GM21528 (cell line): ENCODE measurements at regions not wholly inside any gene's neighbourhood (a gene's known extent, or its start where the extent isn't known, plus 50 kb on each side); places are given as distances from the start of the nearest gene placed in this dataset.

ENCODE experiments used
- ATAC-seq: cut with Tn5 transposase; IDR thresholded peaks from one replicate; pipeline ENCODE4 v1.9.1; 2021; ENCODE audit warnings: mild to moderate bottlenecking, moderate library complexity; ENCODE audit not compliant: unreplicated experiment, low FRiP score

DNA sequence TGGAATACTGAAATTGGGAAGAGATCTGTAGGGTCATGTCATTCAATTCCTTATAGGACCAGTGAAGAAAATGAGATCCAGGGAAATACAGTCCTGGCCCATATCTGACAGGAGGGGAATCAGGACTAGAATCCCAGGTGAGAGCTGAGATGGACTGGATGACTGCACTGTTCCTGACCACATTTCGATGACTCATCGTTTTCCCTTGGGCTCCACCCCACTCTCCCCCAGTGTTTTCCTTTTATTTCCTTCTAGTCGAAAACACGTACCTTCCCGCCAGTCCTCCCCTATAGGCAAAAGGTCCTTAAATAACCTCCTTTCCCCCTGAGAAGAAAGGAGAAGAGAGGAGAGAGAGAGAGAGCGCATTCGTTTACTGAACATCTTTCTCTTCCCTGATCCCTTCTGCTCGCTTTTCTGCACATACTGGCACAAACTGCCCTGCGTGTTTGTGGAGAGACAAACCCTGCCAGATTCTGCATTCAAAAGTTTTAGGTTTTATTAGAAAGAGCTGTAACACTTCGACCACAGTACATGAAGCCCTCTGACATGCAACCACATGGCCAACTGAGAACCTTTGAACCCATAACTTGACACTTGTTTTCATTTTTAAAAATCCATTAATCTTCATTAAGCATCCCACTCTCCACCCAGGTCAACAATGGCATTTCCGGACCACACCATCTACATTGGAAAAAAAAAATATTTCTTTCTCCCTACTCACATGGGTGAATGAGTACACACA, 565.7 kb downstream of the METTL15 start:
- ATAC-seq: no peak

DNA sequence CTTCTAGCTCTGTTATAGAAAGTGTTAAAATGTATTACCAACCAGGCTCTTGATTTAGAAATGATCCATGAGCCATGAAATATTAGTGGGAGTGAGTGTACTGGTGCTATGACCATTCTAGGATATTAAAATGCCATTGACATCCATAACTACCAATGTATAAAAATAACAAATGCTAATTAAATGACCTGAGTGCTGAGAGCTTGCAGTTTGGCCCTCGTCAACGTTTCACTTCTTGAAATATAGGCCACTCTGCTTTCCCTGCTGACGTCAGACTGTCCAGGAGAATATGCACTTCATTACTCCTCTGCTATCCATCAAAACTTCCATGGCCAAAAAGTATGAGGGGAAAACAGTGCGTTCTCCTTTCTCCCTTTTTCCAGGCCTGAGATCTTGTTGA, 563.1 kb downstream of the METTL15 start:
- no peak for ATAC-seq

DNA sequence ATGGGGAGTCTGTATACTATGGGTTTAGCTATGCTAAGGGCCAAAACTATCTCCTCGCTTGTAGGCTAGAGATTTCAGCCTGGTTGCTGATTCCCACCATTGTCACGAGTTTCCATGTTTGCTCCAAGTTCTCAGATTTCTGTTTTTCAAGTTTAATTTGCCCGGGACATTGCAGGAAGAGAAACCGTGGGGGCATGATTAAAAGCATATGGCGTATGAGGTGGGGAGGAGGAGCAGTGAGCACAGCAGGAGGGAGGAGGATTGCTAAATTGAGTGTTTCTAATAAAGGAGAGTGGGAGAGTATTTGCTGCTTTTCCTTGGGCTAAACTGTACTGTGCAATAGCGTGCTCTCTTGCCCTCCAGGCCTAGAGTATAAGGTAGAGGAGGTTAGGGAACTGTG, 558.4 kb downstream of the METTL15 start:
- ATAC-seq: no peak

DNA sequence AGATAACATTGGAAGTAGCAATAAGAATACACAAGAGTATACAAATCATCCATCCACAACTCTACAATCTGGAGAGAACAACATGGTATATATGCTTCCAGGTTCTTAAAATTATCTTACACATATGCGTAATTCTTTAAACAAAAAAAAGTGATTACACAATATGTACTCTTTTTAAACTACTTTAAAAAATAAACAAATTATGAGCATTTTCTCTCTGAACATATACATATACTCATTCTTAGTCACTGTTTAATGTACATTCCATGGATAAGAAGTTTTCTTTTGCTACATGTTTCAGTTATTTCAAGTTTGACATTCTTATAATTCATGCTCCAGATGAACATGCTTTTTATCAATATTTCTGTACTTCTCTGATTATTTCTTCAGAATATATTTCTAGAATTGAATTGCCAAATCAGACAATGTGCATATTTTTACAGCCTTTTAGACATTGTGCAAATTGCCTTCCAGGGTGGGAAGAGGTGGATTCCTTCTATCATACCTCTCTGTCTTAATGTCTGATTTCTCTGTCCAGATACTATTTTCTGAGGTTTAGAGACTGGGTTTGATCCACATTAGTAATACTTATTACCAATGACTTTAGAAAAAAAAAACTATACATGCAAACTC, 551.6 kb downstream of the METTL15 start:
- ATAC-seq: no peak

DNA sequence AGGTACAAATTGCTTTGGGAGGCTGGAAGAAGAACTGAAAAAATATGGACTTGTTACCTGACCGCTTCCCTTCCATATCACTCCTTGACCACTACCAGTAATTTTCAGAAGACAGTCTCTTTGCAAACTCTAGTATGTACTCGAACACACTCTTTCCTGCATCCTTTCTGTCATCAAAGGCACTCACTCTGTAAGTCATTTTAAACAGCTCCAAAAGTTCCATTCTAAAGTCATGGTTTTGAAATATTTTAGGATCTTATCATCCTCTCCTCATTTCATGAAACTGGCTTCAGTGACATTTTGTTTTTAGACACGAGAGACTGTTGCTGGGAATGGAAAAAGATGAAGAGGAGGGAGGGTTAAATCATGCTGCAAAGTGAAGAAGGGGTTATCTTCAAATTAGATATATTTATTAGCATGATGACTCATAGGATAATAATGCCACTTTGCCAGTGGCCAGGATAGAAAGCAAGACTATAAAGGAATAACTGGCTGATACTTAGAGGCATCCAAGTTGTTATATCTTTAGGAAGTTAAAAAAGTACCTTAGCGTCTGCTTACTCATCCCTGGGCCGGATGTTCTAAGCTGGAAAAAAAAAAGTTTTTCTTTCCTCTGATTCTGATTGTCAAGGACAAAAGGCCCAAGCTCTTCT, 549.3 kb downstream of the METTL15 start:
- ATAC-seq: no peak

DNA sequence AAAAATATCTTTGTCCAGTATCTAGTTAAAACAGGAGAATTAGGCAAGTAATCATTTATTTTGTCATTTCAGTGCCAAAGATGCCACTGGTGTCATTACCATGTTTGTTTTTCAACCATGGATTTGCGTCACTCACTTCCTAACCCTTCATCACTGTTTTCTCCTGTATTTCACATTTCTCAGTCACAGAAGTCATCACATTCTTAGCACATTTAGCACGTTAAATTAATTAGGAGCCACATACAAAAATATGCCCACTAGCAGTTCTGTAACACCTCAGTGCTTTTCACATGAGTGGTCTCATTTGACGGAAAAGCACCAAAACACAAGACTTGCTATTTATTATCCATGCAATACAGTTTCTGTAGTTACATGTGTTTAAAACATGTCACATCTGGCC, 546.0 kb downstream of the METTL15 start:
- ATAC-seq: no peak

DNA sequence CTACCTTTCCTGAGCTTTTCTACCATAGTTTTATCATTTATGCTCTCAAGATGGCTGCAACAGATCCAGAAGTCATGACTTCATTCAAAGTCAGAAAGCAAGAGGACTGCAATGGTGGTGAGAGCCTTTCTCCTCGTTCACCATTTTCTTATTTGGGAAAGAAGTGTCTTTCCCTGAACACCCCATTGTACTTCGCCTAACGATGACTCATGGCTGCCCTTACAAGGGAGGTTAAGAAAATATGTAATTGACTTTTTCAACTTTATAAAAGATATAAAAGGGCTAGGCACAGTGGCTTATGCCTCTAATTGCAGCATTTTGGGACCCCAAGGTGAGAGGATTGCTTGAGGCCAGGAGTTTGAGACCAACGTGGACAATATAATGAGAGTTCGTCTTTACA, 541.7 kb downstream of the METTL15 start:
- no peak for ATAC-seq

DNA sequence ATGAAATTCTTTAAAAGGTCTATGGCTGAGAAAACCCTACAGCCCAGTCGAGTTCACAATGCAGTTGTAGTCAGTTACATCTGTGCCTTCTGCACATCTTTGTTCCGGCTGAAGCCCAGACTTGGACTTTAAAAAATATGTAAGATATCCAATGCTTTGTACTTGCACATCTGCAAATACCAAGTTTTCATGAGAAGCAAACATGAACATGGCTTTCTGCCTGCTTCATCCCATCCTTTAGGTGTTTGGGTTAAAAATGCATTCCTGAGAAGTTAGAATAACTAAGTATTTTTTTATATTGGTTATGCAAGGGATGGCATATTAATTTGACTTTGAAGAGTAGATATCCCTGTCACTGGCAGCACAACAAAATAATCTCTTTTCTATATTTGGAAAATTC, 528.4 kb downstream of the METTL15 start:
- no peak for ATAC-seq

DNA sequence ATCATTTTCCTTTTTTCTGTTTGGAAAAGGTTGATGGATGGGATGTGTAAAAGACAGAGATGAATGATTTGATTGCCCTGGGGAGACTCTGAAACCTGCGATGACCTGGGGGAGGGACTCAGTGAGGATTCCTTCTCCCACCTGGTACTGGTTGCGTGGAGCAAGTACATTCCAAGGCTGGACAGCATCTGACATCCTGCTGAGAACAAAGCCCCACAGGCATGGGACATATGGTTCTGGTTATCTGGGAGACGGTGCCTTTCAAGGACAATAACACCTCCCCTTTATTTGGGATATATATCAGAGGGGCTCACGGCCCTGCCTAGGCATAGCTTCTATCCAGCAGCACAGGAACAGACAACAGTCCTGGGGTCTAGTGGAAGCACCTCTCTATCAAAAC, 527.8 kb downstream of the METTL15 start:
- ATAC-seq: no peak

DNA sequence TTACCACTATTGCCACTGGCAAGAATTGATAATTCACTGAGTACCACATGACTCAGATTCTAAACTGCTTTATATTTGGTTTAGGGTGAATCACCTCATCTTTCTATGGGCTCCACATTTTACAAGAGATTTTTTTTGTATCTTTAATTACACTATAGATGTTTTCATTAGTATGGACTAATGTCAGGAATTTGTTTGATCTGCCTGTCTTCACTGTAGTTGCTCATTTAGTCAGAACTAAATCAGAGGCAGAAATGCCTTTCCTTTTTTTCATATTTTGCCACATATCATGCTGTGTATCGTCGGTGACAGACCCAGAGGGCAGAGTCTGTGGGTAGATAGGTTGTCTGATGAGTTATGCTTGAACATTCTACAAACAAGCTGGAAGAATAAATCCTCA, 524.1 kb downstream of the METTL15 start:
- no peak for ATAC-seq

DNA sequence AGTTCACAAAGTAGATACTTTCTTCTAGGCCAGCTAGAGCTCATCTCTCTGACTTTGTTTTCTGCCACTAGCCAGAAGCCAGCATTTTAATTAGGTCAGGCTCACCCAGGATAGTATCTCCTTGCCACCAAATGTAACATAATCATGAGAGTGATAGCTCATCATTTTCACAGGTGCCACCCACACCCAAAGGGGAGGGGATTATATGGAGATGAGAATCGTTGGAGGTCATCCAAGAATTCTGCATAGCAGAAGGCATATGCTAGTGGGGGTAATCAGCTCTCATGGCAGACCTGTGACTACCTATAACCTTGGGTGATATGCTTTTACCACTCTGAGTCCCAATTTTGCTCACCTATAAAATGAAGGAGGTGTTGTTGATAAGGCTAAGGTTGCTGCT, 523.0 kb downstream of the METTL15 start:
- no peak for ATAC-seq

DNA sequence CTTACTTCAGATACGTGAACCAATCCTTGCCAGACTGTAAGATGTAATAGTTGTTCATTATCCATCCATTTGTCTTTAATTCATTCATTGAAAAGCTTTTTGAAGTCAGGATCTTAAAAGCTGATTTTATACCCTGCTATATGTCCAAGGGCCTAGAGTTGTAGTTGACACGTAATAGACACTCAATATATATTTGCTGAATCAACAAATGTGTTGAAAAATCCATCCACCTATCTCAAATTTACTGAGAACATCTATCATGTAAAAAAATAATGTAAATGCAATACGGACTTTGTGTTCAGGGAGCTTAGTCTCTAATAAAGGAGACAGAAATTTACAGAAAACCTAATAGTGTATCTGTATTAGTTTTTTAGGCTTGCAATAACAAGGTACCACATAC, 521.0 kb downstream of the METTL15 start:
- no peak for ATAC-seq

DNA sequence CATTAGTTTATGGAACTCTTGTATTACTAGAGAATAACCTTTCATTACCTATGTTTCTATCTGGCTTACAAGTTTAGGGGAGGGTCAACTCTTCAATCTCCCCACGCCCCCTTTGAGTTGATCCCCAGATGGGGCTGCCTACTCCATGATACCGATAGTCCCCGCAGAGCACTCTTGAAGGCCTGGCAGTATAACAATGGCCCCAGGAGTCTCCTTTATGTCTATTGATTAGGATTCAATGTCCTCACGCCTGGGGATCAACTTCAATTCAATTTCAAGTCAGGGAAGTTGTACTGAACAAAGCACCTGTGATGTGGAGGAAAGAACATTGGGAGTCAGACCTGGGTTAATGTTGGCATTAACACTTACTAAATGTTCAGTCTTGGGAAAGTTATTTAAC, 520.2 kb downstream of the METTL15 start:
- no peak for ATAC-seq

DNA sequence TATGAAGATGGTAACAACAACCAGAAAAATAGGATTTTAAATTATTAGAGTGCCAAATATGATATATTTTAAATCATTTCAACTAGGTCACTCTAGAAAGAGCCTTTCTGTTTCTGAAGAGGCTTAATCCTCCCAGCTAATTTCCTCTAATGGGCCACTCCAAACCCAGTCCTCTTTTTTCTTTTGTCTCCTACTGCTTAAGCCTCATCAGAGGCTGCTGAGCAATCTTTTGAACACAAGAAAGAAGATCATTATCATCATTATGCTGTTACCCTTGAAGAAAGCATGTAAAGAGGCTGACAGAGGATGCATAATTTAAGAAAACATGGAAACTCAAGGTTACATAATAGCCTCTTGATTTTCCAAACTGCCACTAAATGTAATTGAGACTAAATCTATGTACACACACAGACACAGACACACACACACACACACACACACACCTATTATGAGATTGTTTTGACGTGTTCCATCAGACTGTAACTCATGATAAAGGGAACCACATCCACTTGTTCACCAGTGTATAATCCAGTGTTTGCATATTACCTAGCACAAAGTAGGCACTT, 519.6 kb downstream of the METTL15 start:
- no peak for ATAC-seq

DNA sequence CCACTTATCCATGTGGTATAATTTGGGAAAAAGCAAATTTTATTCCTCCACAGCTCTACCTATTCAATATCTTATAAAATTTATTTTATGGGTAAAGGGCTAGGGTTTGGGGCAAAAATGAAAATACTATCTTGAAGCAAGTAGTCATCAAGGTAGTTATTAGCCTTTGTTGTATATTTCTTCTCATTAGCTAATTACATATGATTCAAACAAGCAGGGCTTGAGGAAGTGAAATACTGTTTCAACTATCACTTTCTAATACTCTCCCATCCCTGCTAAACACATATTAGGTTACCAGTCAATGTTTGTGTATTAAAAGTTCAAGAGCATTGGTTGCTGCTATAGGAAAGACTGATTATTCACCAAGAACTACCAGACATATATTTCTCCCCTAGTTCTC, 517.3 kb downstream of the METTL15 start:
- no peak for ATAC-seq

DNA sequence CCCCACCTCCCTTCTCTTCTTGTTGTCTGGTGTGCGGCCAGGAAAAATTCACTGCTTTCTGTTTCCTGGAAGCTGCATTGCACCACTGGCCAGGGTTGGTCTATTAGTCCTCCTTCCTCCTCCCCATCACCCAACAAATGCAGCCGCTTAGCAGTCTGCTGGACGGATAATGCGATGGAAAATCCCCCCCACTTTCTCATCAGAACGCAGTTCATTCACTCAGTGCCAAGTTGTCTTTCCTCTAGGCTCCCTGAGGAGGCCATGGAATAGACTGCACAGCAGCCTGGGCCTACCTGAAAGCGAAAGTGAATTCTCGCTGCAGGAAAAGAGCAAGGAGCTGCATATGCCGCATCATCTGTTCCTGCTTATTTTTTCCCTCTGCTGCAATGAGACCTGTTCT, 513.6 kb downstream of the METTL15 start:
- ATAC-seq: no peak

DNA sequence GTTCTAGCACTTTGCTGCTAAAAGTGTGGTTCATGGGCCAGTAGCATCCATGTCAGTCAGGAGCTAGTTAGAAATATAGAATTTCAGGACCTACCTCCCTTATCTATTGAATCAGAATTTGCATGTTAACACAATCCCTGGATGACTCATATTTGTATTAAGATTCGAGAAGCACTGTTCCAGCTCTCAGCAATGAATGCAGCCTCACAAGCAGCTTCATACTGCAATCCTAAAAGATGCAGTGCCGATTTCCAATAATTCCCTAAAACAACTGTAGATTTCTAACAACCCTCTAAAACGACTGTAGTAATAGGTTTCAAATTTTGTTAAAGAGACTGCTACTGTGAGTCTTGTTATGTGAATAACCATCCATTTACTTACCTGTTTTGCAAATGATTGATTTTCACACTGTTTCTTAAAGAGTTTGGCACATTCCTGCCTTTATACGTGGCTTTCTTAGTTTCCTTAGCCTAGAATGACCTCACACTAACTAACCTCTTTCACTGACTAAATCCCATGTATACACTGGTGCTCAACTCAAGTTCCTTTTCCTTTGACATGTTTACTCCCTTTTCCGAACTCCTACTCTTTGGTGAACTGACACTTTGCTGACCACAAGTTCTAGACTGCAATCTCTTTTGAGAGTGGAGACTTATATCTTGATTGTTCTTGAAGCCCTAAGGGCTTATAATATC, 511.8 kb downstream of the METTL15 start:
- no peak for ATAC-seq

DNA sequence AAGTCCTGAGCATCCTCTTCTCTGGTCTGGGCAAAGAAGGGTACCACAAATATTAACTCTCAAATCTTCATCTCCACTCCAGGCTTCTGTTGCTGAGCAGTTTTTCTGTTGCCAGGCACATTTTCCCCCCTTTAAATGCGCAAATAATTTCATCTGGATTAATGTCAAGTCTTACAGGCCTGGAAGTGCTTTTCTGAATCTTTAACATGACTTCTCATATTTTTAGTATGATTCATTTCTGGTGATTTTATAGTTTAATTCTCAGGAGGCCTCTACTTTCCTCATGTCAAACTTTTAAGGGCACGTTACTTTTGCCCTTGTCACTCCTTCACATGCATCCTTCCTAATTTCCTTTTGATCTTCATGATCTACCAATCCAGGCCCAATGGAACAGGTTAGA, 510.2 kb downstream of the METTL15 start:
- ATAC-seq: no peak

DNA sequence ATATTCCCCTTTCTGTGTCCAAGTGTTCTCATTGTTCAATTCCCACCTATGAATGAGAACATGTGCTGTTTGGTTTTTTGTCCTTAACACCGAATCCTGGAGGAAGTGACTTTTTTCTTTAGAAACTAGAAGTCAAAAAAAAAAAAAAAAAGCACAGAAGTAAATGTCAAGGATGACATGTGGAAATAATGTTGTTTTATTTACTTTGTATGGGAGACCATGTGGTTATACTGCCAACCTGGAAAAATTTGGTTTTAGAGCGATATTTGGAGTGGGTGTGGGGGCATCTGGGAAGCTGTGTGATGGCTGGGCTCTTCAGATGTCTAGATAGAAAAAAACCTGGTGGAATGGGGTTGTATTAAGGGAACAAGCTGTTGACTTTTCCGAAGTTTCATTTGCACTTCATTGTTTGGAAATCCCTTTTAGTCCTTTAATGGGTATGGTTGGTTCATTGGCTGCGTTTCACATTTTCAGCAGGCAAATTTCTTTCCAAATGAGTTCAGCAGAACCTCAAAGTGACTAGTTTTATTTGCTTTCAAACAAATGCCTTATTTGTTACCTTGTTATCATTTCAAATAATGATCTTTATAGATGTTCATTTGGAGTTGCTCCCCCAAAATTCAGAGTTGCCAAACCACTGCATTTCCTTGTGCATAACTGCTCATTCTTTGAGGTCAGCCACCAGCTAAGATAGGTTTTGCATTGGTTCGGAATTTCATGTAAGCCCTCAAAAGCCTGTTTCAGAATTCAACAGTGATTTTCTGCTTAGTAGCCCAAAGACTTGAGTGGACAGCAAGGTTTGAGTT, 508.2 kb downstream of the METTL15 start:
- no peak for ATAC-seq

DNA sequence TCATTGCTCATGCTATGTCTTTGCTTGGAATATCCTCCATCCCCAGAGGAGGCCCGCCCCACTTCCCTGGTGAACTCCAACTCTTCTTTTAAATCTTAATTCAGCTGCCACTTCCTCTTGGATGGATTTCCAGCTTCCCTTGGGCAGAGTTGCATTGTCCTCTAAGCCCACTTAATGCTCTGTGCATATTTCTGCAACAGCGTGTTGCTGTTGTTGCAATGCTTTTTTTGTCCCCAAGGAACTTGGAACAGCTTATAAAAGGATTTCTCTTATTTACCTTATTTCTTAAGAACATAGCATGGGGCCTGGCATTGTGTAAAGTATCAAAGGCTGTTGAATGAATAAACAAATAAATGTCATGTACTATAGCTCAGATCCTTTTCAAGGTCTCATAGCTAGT, 507.4 kb downstream of the METTL15 start:
- ATAC-seq: no peak
